Memory B cell (primary cell): ENCODE measurements at regions not wholly inside any gene's neighbourhood (a gene's known extent, or its start where the extent isn't known, plus 50 kb on each side); places are given as distances from the start of the nearest gene placed in this dataset.

ENCODE experiments used
- ATAC-seq: fragments of 150-1000 bp; cut with Tn5 transposase; 2 replicates; pipeline ENCODE4 v1.10.0; 2021; ENCODE audit warnings: low read depth, mild to moderate bottlenecking, moderate library complexity
- DNase-seq, 2 donors: peaks; one replicate each; pipeline ENCODE4 v3.0.0; 2022; ENCODE audit warnings: low spot score in 2 of 2
- H3K27ac Mint-ChIP-seq: one replicate; pipeline ENCODE4 v1.8.0; 2022; ENCODE audit warnings: mild to moderate bottlenecking, moderate library complexity, mixed read lengths
- H3K27me3 Mint-ChIP-seq: one replicate; pipeline ENCODE4 v1.8.0; 2022; ENCODE audit warnings: mixed read lengths
- H3K36me3 Mint-ChIP-seq: one replicate; pipeline ENCODE4 v1.8.0; 2022; ENCODE audit warnings: mild to moderate bottlenecking, mixed read lengths
- H3K4me1 Mint-ChIP-seq: one replicate; pipeline ENCODE4 v1.8.0; 2022; ENCODE audit warnings: mixed read lengths
- H3K4me3 Mint-ChIP-seq: one replicate; pipeline ENCODE4 v1.8.0; 2022; ENCODE audit warnings: mild to moderate bottlenecking, moderate library complexity, mixed read lengths
- H3K9me3 Mint-ChIP-seq: one replicate; pipeline ENCODE4 v1.8.0; 2022; ENCODE audit warnings: mixed read lengths

DNA sequence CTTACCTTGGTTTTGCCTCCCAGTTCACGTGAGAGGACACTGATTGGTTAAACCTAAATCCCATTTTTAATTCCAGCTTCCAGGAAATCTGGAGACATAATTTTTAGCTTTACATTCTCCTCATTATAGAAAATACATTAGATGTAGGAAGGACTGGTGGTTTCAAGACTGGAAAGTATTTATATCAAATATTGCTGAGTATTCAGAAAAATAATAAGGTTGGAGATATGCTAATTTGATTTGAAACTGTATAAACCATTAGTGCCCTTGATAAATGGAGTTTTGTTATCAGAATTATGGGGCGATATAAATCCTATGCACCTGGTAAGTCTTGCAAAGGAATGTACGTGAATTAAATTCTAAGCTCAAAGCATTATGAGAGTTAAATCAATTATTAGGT lies 218.0 kb upstream of the ADGRL4 start:
- DNase-seq (no peak), ATAC-seq (no peak)
- Mint-ChIP-seq H3K27me3 (no peaks in the 10 kb centered on the region), H3K36me3 (no peaks in the 10 kb centered on the region), H3K4me3 (no peak overlapping the region), H3K4me1 (no peaks in the 10 kb centered on the region), H3K9me3 (peaks cover 8% of the 10 kb centered on the region), H3K27ac (no peak overlapping the region)

GRCh38 chr1:79220509-79220908 lies 214.0 kb upstream of the ADGRL4 start:
- Mint-ChIP-seq H3K4me1 (no peaks in the 10 kb centered on the region), H3K36me3 (no peaks in the 10 kb centered on the region), H3K27ac (no peak overlapping the region), H3K27me3 (no peaks in the 10 kb centered on the region), H3K9me3 (peaks cover 8% of the 10 kb centered on the region), H3K4me3 (no peak overlapping the region)
- ATAC-seq (no peak), DNase-seq (no peak)

DNA sequence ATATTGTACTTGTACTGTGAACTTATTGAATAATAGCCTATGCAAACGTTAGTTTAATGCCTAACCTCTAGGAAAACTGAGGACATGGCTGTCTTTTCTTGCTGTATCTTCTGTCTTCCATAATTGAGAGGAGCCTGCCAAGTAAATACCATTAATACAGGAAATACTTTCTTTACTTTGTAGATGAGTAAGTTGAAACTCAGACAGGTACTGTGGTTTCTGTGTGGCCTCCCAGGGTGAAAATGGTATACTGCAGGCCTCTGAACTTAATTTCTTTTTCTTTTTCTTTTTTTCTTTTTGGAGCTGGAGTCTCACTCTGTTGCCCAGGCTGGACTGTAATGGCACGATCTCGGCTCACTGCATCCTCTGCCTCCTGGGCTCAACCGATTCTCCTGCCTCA lies 208.8 kb upstream of the ADGRL4 start:
- Mint-ChIP-seq H3K27ac (no peak overlapping the region), H3K4me3 (no peak overlapping the region), H3K9me3 (peaks cover 9% of the 10 kb centered on the region), H3K36me3 (no peaks in the 10 kb centered on the region), H3K27me3 (no peaks in the 10 kb centered on the region), H3K4me1 (no peaks in the 10 kb centered on the region)
- DNase-seq (no peak), ATAC-seq (no peak)

DNA sequence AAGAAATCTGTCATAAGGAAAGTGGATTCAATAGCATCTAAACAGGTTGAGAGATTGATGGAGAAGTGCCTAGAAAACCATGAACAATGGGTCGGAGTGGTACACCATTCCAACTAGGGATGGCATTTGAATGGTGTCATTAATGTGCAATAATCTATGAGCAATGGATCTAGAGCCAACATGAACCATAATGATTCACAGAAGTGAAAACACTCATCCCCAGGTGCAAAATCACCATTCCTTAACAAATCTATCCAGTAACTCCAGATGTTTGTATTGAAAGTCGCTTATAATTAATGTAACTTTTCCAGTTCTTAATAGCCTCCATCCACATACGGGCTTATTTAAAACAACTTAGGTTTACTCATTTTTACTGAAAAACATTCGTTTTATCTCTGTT lies 201.3 kb upstream of the ADGRL4 start:
- H3K27me3 Mint-ChIP-seq: no peaks in the 10 kb centered on the region
- no peak overlapping the region for H3K4me3 Mint-ChIP-seq
- H3K36me3 Mint-ChIP-seq: no peaks in the 10 kb centered on the region
- H3K4me1 Mint-ChIP-seq: no peaks in the 10 kb centered on the region
- peaks cover 3% of the 10 kb centered on the region for H3K9me3 Mint-ChIP-seq
- no peak for DNase-seq
- no peak for ATAC-seq
- H3K27ac Mint-ChIP-seq: no peak overlapping the region

GRCh38 chr1:79207331-79207730 lies 200.8 kb upstream of the ADGRL4 start:
- Mint-ChIP-seq H3K36me3 (no peaks in the 10 kb centered on the region), H3K4me3 (no peak overlapping the region), H3K27ac (no peak overlapping the region), H3K27me3 (no peaks in the 10 kb centered on the region), H3K4me1 (no peaks in the 10 kb centered on the region), H3K9me3 (peaks cover 3% of the 10 kb centered on the region)
- DNase-seq (no peak), ATAC-seq (no peak)

GRCh38 chr1:79204779-79205479 lies 198.4 kb upstream of the ADGRL4 start:
- H3K36me3 Mint-ChIP-seq: no peaks in the 10 kb centered on the region
- no peak for DNase-seq
- ATAC-seq: no peak
- no peaks in the 10 kb centered on the region for H3K27me3 Mint-ChIP-seq
- H3K4me1 Mint-ChIP-seq: no peaks in the 10 kb centered on the region
- H3K9me3 Mint-ChIP-seq: no peaks in the 10 kb centered on the region
- H3K4me3 Mint-ChIP-seq: no peak overlapping the region
- no peak overlapping the region for H3K27ac Mint-ChIP-seq

- DNase-seq: no peak
- H3K4me3 Mint-ChIP-seq: no peak overlapping the region
- no peaks in the 10 kb centered on the region for H3K36me3 Mint-ChIP-seq
Observed at GRCh38 chr1:79198832-79199231, 192.3 kb upstream of the ADGRL4 start.

DNA sequence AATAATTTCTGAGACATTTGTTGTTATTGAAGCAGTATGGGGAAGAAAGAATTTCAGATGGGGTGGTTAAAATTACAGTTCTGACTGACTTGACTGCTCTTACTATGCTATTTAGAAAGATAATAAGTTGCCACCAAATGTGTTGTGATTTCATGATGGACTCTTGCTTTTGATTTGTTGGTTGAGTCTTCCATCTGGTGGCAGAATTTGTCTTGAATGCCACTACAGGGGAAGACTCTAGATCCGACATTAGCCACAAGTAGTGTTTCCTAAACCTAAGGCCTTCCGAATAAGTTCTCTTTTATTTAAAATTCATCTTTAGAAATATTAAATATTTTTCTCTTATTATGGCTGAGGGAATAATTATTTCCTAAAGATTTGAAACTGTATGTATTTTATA lies 190.9 kb upstream of the ADGRL4 start:
- Mint-ChIP-seq H3K27ac (no peak overlapping the region), H3K36me3 (no peaks in the 10 kb centered on the region), H3K4me3 (no peak overlapping the region), H3K9me3 (no peaks in the 10 kb centered on the region), H3K4me1 (no peaks in the 10 kb centered on the region), H3K27me3 (no peaks in the 10 kb centered on the region)
- ATAC-seq (no peak), DNase-seq (no peak)

More at GRCh38 chr1:79198832-79199231, 192.3 kb upstream of the ADGRL4 start:
- H3K27ac Mint-ChIP-seq: no peak overlapping the region
- ATAC-seq: no peak
- H3K9me3 Mint-ChIP-seq: no peaks in the 10 kb centered on the region
- no peaks in the 10 kb centered on the region for H3K27me3 Mint-ChIP-seq
- no peaks in the 10 kb centered on the region for H3K4me1 Mint-ChIP-seq

DNA sequence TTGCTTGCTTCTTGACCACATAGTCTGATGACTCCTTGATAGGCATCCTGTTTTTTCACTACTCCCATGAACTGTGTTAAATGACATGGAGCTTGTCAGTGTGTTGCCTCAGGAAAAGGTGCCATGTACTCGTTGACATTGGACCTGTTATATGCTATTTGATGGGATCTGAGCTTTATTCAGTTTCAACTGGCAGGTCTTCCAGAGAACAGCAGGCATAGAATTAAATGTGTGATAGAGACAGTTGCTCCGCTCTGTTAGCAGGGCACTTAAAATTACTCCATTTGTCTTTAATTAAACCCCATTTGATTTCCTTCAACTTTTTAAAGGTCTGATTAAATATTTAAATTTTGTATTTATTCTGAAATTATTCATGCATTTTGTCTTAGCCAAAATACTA lies 189.7 kb upstream of the ADGRL4 start:
- Mint-ChIP-seq H3K36me3 (no peaks in the 10 kb centered on the region), H3K27ac (no peak overlapping the region), H3K9me3 (no peaks in the 10 kb centered on the region)

DNA sequence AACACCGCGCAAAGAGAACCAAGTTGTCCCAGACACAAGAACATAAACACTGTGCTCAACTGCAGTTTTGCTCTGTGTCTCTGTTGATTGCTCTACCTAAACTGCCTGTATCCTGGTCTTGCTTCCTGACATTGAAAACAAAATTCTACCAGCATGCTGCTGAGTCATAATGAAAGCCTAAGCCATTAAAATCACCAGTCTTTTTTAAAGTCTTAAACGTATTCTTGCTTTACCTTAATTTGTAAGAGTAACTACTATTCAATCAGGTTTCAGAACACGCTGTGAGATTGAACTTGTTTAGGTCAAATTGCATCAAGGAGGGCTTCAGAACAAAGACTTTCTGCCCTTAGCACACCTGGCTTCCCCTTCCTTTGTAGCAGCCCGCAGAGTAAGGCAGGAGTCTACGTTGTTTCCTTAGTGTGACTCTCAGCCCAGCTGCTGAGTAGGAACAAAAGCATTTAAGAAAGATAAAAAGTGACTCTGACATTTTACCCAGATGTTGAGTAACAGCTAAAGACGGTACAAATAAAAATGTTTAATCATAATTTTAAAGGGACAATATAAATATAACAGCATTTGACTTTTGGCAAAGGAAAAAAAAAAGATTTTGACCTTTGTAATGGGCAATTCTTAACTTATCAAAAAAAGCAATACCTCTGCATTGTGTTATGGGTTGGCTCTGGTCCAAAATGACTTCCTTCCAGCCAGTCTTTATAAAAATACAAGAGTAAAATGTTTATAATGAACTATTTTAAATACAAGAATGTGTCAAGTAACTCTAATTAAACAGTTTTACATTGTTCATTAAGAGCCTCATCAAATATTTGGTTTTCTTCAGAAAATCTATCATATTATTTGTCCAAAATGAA lies 186.9 kb upstream of the ADGRL4 start:
- H3K4me3 Mint-ChIP-seq: no peak overlapping the region

More for the DNA sequence above, 189.7 kb upstream of the ADGRL4 start:
- ATAC-seq: no peak
- Mint-ChIP-seq H3K4me3 (no peak overlapping the region), H3K4me1 (no peaks in the 10 kb centered on the region), H3K27me3 (no peaks in the 10 kb centered on the region)
- DNase-seq: no peak

GRCh38 chr1:79190074-79190473 lies 183.5 kb upstream of the ADGRL4 start:
- no peaks in the 10 kb centered on the region for H3K9me3 Mint-ChIP-seq
- no peaks in the 10 kb centered on the region for H3K27me3 Mint-ChIP-seq
- H3K36me3 Mint-ChIP-seq: no peaks in the 10 kb centered on the region
- DNase-seq (no peak), ATAC-seq (no peak)
- H3K4me3 Mint-ChIP-seq: no peak overlapping the region
- peaks cover 2% of the 10 kb centered on the region for H3K4me1 Mint-ChIP-seq
- H3K27ac Mint-ChIP-seq: no peak overlapping the region

More for the DNA sequence above, 186.9 kb upstream of the ADGRL4 start:
- DNase-seq (no peak), ATAC-seq (no peak)
- Mint-ChIP-seq H3K9me3 (no peaks in the 10 kb centered on the region), H3K36me3 (no peaks in the 10 kb centered on the region), H3K27me3 (no peaks in the 10 kb centered on the region), H3K27ac (no peak overlapping the region), H3K4me1 (peaks cover under 1% of the 10 kb centered on the region)

DNA sequence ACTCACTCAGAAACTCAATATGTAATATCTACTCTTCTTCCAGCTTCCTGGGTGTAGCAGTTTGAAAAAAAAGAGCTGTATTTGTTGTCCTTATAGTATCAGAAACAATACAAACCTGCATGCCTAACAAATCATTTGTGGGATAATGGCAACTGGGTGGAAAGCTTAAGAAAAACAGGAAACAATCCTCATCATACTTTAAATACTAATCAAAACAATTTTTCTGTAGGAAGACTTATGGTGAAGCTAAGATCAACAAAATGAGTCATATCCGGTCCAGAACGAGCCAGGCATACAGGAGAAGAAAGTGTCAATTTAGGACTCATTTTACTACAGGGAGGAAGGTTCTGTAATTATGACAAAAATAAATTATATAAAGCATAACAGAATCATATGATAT lies 181.8 kb upstream of the ADGRL4 start:
- ATAC-seq (no peak), DNase-seq (no peak)
- Mint-ChIP-seq H3K36me3 (no peaks in the 10 kb centered on the region), H3K4me3 (no peak overlapping the region), H3K4me1 (peaks cover 2% of the 10 kb centered on the region), H3K9me3 (no peaks in the 10 kb centered on the region), H3K27ac (no peak overlapping the region), H3K27me3 (no peaks in the 10 kb centered on the region)

DNA sequence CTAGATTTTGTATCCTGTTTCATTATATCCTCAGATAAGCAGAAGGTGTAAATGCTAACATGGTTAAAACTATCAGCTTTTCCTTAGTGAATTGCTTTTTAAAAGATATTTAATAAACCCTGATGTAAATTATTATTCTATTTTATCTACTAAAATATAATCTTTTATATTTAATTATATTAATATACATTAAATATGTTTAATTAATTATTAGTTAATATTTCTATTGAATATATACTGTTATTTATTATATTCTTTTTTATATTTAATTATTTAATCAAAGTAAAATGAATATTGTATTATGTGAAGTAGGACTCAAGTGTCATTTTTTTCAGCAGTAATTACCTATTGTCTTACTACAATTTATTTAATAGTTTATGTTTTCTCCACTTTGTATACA lies 179.7 kb upstream of the ADGRL4 start:
- ATAC-seq (no peak), DNase-seq (no peak)
- Mint-ChIP-seq H3K27me3 (no peaks in the 10 kb centered on the region), H3K9me3 (no peaks in the 10 kb centered on the region), H3K4me1 (peaks cover 2% of the 10 kb centered on the region), H3K4me3 (no peak overlapping the region), H3K36me3 (no peaks in the 10 kb centered on the region), H3K27ac (no peak overlapping the region)

DNA sequence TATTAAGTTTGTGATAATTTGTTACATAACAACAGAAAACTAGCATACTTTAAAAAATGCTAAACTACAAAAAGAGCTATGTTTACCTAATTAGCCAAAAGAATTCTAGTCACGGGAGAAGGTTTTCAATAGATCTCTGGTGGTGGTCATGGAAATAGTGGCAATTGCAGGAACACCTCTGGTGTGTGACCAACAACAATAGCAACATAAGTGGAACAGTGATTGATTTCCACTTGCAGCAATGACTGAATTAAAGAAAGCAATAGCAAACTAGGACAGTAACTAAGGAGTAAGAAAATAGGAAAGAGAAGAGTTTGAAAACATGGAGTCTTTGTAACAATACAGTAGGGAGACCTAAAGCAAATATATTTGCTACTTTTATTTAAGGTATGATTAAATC lies 171.3 kb upstream of the ADGRL4 start:
- ATAC-seq: no peak
- H3K27me3 Mint-ChIP-seq: no peaks in the 10 kb centered on the region
- H3K4me1 Mint-ChIP-seq: no peaks in the 10 kb centered on the region
- no peaks in the 10 kb centered on the region for H3K36me3 Mint-ChIP-seq
- no peak for DNase-seq
- peaks cover 7% of the 10 kb centered on the region for H3K9me3 Mint-ChIP-seq
- H3K27ac Mint-ChIP-seq: no peak overlapping the region
- H3K4me3 Mint-ChIP-seq: no peak overlapping the region
